ENCODE measurements at regions not wholly inside any gene's neighbourhood (a gene's known extent, or its start where the extent isn't known, plus 50 kb on each side); places are given as distances from the start of the nearest gene placed in this dataset.

DNA sequence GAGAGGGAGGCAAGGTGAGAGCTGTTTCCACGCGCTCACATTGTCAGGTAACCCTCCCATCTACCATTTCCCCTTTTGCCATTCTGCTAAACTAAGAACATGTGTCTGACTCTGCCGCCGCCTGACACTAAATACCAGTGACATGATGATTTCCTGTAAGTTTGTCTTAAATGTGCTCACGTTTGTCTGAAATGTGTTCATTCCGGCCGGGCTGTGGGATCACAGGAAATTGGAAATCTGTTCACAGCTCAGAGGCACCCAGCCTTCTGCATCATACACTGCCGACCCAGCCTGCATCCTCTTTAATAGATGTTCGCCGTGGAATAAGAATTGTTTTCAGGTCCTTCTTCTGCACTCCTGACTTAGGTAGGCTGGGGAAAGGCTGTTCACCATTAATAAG lies 336.2 kb upstream of the PPARGC1A start:
- intact Hi-C loops (cut with micrococcal nuclease) (no loop called here), in situ Hi-C loops (cut with MboI) (no loop called here)
- Histone ChIP-seq H3K27ac (ENCODE audit: extremely low read depth, low read depth, low read length) (no peak overlapping the region), H3K79me2 (ENCODE audit: control insufficient read depth, insufficient read depth, low read length) (no peaks in the 10 kb centered on the region), H3K36me3 (ENCODE audit: control insufficient read depth, insufficient read depth, low read length) (no peaks in the 10 kb centered on the region), H3K27me3 (ENCODE audit: control insufficient read depth in 2 of 2, insufficient read depth in 2 of 2, low read length in 2 of 2) (no peaks in the 10 kb centered on the region), H4K20me1 (replicated peaks; ENCODE audit: control insufficient read depth, insufficient read depth, low read length) (no peaks in the 10 kb centered on the region), H3K9me3 (replicated peaks; ENCODE audit: control insufficient read depth, insufficient read depth, low read depth, low read length) (no peaks in the 10 kb centered on the region), H2AFZ (ENCODE audit: low read depth, low read length) (no peak overlapping the region), H3K4me2 (ENCODE audit: insufficient read depth, low read length) (no peak overlapping the region), H3K9ac (ENCODE audit: insufficient read depth in 1 of 2, low read depth in 2 of 2, low read length in 2 of 2) (no peak overlapping the region), H3K4me1 (replicated peaks in 1 of 2; ENCODE audit: control insufficient read depth in 2 of 2, insufficient read depth in 2 of 2, low read length in 2 of 2) (no peaks in the 10 kb centered on the region), H3K4me3 (no peak overlapping the region), H3K9me1 (ENCODE audit: control insufficient read depth, insufficient read depth, low read length) (no peaks in the 10 kb centered on the region)
- POLR2A ChIA-PET = interaction anchor here (0.5 kb wide), 1 partner anchor 360 kb away, joined by 7 read pairs; no protein-coding TSS in a partner anchor
- FAIRE-seq (no peak), ATAC-seq (no peak), DNase-seq (ENCODE audit: extremely low read depth in 1 of 4, low spot score in 3 of 4) (no peak)
- TF ChIP-seq ZNF277 (CRISPR knock-in tag; IDR thresholded peaks at IDR 0.05; ENCODE audit: borderline replicate concordance) (no peak), SRSF7 (optimal IDR thresholded peaks at IDR 0.05; ENCODE audit: low read depth, low read length) (no peak), HES1 (IDR thresholded peaks at IDR 0.05; ENCODE audit: low read depth) (no peak), ZNF561 (CRISPR knock-in tag; conservative IDR thresholded peaks at IDR 0.05) (no peak), ZBTB34 (CRISPR knock-in tag; IDR thresholded peaks at IDR 0.05) (no peak)
- under 1% methylated on average over 10 of the region's 10 CpGs for WGBS (ENCODE audit: insufficient coverage, low coverage, missing lambda C conversion rate)
- CTCF ChIA-PET (ENCODE audit: low intra/inter-chr PET ratio) = no interaction called here
- no TSS peak for BruUV-seq (replicated peaks)
